GM23248 (cell line): ENCODE measurements at regions not wholly inside any gene's neighbourhood (a gene's known extent, or its start where the extent isn't known, plus 50 kb on each side); places are given as distances from the start of the nearest gene placed in this dataset.
A peak's percentile ranks its signal among the peaks of the same experiment; 100 is the strongest.

Experiments
- DNase-seq: peaks from one replicate; pipeline ENCODE4 v3.0.0-alpha.2; 2015
- H2AFZ ChIP-seq: fragments of 200-600 bp; sonication (generic); 2 replicates; pipeline ENCODE4 v1.6.1; 2016; ENCODE audit warnings: antibody characterized with exemption
- H3F3A ChIP-seq: fragments of 200-600 bp; sonication (generic); 2 replicates; pipeline ENCODE4 v1.6.1; 2016; ENCODE audit warnings: mild to moderate bottlenecking, antibody characterized with exemption, mixed run types; ENCODE audit not compliant: insufficient read depth
- H3K27ac ChIP-seq: fragments of 200-600 bp; sonication (generic); 2 replicates; pipeline ENCODE4 v1.5.1; 2016; ENCODE audit warnings: mild to moderate bottlenecking
- H3K27me3 ChIP-seq: fragments of 200-600 bp; sonication (generic); replicated peaks from 2 replicates; pipeline ENCODE4 v1.6.1; 2016; ENCODE audit warnings: mild to moderate bottlenecking; ENCODE audit not compliant: insufficient read depth
- H3K36me3 ChIP-seq: fragments of 200-600 bp; sonication (generic); 2 replicates; pipeline ENCODE4 v1.6.1; 2016; ENCODE audit warnings: low read depth, mild to moderate bottlenecking
- H3K4me1 ChIP-seq: fragments of 200-600 bp; sonication (generic); 2 replicates; pipeline ENCODE4 v1.6.1; 2016; ENCODE audit warnings: mild to moderate bottlenecking; ENCODE audit not compliant: insufficient read depth
- H3K4me2 ChIP-seq: fragments of 200-600 bp; sonication (generic); one replicate; pipeline ENCODE4 v1.6.1; 2016; ENCODE audit warnings: mild to moderate bottlenecking; ENCODE audit not compliant: unreplicated experiment
- H3K4me3 ChIP-seq: fragments of 200-600 bp; sonication (generic); 2 replicates; pipeline ENCODE4 v1.5.1; 2016; ENCODE audit warnings: mild to moderate bottlenecking
- H3K79me2 ChIP-seq: fragments of 200-600 bp; sonication (generic); 2 replicates; pipeline ENCODE4 v1.6.1; 2016; ENCODE audit warnings: mild to moderate bottlenecking; ENCODE audit not compliant: insufficient read depth
- H3K9ac ChIP-seq: fragments of 200-600 bp; sonication (generic); 2 replicates; pipeline ENCODE4 v1.6.1; 2016; ENCODE audit warnings: mild to moderate bottlenecking
- H3K9me2 ChIP-seq: fragments of 200-600 bp; sonication (generic); 2 replicates; pipeline ENCODE4 v1.6.1; 2016; ENCODE audit warnings: mixed run types, mild to moderate bottlenecking, moderate library complexity; ENCODE audit not compliant: insufficient read depth
- H3K9me3 ChIP-seq: fragments of 200-600 bp; sonication (generic); one replicate; pipeline ENCODE4 v1.6.1; 2017; ENCODE audit warnings: low read depth
- H4K20me1 ChIP-seq: fragments of 200-600 bp; sonication (generic); 2 replicates; pipeline ENCODE4 v1.6.0; 2016; ENCODE audit not compliant: insufficient read depth
- EZH2 ChIP-seq: fragments of 200-600 bp; sonication (generic); IDR thresholded peaks from 2 replicates; pipeline ENCODE4 v1.6.1; 2018; ENCODE audit warnings: antibody characterized with exemption, mild to moderate bottlenecking; ENCODE audit not compliant: insufficient read depth, poor library complexity, severe bottlenecking
- EZH2phosphoT487 ChIP-seq: fragments of 200-600 bp; sonication (generic); IDR thresholded peaks from 2 replicates; pipeline ENCODE4 v1.6.1; 2018; ENCODE audit warnings: antibody characterized with exemption, moderate library complexity, mild to moderate bottlenecking, low read depth; ENCODE audit not compliant: insufficient read depth
- WGBS, 2 experiments: methylation state at CpG; one replicate each; pipeline ENCODE4 v1.1.6; 2015 to 2017; ENCODE audit warnings: low lambda C conversion rate in 2 of 2, low coverage in 1 of 2; ENCODE audit errors: missing lambda C conversion rate in 2 of 2; 5-methylcytosine and 5-hydroxymethylcytosine counted together
- in situ Hi-C: fragments of 300-500 bp; cut with MboI; formaldehyde crosslinking; loops from 2 replicates; pipeline ENCODE4 v1.15.0; 2020

- DNase-seq: peak; percentile 6
- H4K20me1 ChIP-seq: no peaks in the 10 kb centered on the region
- peak overlapping the region; percentile 70 for H3K4me3 ChIP-seq
- H3K79me2 ChIP-seq: no peaks in the 10 kb centered on the region
- 34 to 37% methylated on average over 24 of the region's 24 CpGs for WGBS, 2 experiments
- H2AFZ ChIP-seq: peak overlapping the region; percentile 75
- no peak overlapping the region for H3K9ac ChIP-seq
- peak overlapping the region; percentile 79 for H3K4me2 ChIP-seq
- H3K4me1 ChIP-seq: no peaks in the 10 kb centered on the region
- peaks cover 21% of the 10 kb centered on the region; the same call in 1 of the 2 replicates for H3K27me3 ChIP-seq
- H3F3A ChIP-seq: no peaks in the 10 kb centered on the region
- no peak overlapping the region for H3K27ac ChIP-seq
- in situ Hi-C loops: no loop called here
- no peaks in the 10 kb centered on the region for H3K9me2 ChIP-seq
- H3K9me3 ChIP-seq: no peaks in the 10 kb centered on the region
- no peaks in the 10 kb centered on the region for H3K36me3 ChIP-seq
- TF ChIP-seq EZH2 (no peak), EZH2phosphoT487 (no peak)
These were observed 103.9 kb upstream of the DIAPH3 start for GRCh38 chr13:60267498-60268202.

- Histone ChIP-seq H3K79me2 (no peaks in the 10 kb centered on the region), H3K9ac (no peak overlapping the region), H4K20me1 (no peaks in the 10 kb centered on the region), H3K27ac (no peak overlapping the region), H3K36me3 (no peaks in the 10 kb centered on the region), H3K27me3 (peaks cover 21% of the 10 kb centered on the region; the same call in 1 of the 2 replicates), H2AFZ (peak overlapping the region; percentile 75), H3K9me3 (no peaks in the 10 kb centered on the region), H3K4me2 (peak overlapping the region; percentile 79), H3K4me3 (peak overlapping the region; percentile 70), H3K4me1 (no peaks in the 10 kb centered on the region), H3F3A (no peaks in the 10 kb centered on the region), H3K9me2 (no peaks in the 10 kb centered on the region)
- DNase-seq: no peak
- no peak for TF ChIP-seq EZH2phosphoT487
- no peak for TF ChIP-seq EZH2
- in situ Hi-C loops: no loop called here
- 26 to 27% methylated on average over 8 of the region's 8 CpGs for WGBS, 2 experiments
These were observed 104.5 kb upstream of the DIAPH3 start for GRCh38 chr13:60268203-60268555.

- in situ Hi-C loops: no loop called here
- Histone ChIP-seq H3K36me3 (no peaks in the 10 kb centered on the region), H3K4me3 (no peak overlapping the region)
These were observed 110.3 kb upstream of the DIAPH3 start for GRCh38 chr13:60273971-60274527.

DNA sequence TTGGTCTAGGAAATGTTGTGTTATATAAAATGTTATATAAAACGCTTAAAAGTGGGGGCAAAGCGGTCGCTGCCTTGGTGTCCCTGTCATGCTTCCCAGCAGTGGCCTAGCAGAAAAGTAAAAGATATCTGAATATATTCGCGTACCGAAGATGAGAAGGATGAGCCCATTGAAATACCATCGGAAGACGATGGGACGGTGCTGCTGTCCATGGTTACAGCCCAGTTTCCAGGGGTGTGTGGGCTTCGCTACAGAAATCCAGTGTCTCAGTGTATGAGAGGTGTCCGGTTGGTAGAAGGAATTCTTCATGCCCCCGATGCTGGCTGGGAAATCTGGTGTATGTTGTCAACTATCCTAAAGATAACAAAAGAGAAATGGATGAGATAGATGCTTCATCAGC, 110.9 kb upstream of the DIAPH3 start:
- Histone ChIP-seq H3K36me3 (no peaks in the 10 kb centered on the region), H3K27ac (no peak overlapping the region), H3K4me1 (no peaks in the 10 kb centered on the region), H3K4me2 (no peak overlapping the region), H2AFZ (no peak overlapping the region), H3K9me2 (no peaks in the 10 kb centered on the region), H3K79me2 (no peaks in the 10 kb centered on the region), H3K9me3 (no peaks in the 10 kb centered on the region), H3K4me3 (no peak overlapping the region), H3F3A (no peaks in the 10 kb centered on the region), H3K27me3 (peaks cover 22% of the 10 kb centered on the region; the same call in 1 of the 2 replicates), H3K9ac (no peak overlapping the region), H4K20me1 (no peaks in the 10 kb centered on the region)
- DNase-seq: no peak
- WGBS, 2 experiments: 61 to 78% methylated on average over 11 to 12 of the region's 12 CpGs
- in situ Hi-C loops: no loop called here
- no peak for TF ChIP-seq EZH2
- no peak for TF ChIP-seq EZH2phosphoT487

More at GRCh38 chr13:60273971-60274527, 110.3 kb upstream of the DIAPH3 start:
- H3K27ac ChIP-seq: no peak overlapping the region
- no peaks in the 10 kb centered on the region for H3F3A ChIP-seq
- no peak overlapping the region for H3K4me2 ChIP-seq
- H3K4me1 ChIP-seq: no peaks in the 10 kb centered on the region
- H3K27me3 ChIP-seq: peaks cover 25% of the 10 kb centered on the region; the same call in 1 of the 2 replicates
- no peaks in the 10 kb centered on the region for H3K79me2 ChIP-seq
- H4K20me1 ChIP-seq: no peaks in the 10 kb centered on the region
- no peak overlapping the region for H3K9ac ChIP-seq
- H2AFZ ChIP-seq: no peak overlapping the region
- H3K9me2 ChIP-seq: no peaks in the 10 kb centered on the region
- TF ChIP-seq EZH2phosphoT487 (no peak), EZH2 (no peak)
- no peaks in the 10 kb centered on the region for H3K9me3 ChIP-seq
- no peak for DNase-seq
